ENCODE measurements at regions not wholly inside any gene's neighbourhood (a gene's known extent, or its start where the extent isn't known, plus 50 kb on each side); places are given as distances from the start of the nearest gene placed in this dataset.

DNA sequence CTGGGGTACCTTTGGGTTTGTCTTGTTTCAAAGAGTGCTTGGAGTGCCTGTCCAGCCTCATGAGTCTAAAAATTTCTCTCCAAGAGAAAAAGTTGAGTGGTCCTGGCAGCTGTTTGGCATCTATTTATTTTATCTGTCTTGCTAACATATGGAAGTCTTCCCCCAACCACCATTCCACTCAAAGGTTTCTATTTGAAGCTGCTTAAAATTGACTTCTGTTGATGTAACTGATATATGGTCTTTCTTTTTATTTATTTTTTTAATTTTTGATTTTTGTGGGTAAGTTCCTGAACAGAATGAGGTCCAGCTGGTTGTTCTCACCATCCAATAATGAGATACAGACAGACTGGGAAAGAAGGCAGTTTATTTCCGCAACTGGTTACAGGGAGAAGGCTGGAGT lies 178.7 kb upstream of the SGCD start:
- TF ChIP-seq, protein P1, sequence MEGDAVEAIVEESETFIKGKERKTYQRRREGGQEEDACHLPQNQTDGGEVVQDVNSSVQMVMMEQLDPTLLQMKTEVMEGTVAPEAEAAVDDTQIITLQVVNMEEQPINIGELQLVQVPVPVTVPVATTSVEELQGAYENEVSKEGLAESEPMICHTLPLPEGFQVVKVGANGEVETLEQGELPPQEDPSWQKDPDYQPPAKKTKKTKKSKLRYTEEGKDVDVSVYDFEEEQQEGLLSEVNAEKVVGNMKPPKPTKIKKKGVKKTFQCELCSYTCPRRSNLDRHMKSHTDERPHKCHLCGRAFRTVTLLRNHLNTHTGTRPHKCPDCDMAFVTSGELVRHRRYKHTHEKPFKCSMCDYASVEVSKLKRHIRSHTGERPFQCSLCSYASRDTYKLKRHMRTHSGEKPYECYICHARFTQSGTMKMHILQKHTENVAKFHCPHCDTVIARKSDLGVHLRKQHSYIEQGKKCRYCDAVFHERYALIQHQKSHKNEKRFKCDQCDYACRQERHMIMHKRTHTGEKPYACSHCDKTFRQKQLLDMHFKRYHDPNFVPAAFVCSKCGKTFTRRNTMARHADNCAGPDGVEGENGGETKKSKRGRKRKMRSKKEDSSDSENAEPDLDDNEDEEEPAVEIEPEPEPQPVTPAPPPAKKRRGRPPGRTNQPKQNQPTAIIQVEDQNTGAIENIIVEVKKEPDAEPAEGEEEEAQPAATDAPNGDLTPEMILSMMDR (IDR thresholded peaks at IDR 0.05), result no peak
- no peak for TF ChIP-seq POLR2AphosphoS5 (IDR thresholded peaks at IDR 0.05; ENCODE audit: low read depth, low read length)
- TF ChIP-seq SIN3A (IDR thresholded peaks at IDR 0.05; ENCODE audit: borderline replicate concordance, insufficient read depth, low read depth, low read length), result no peak
- TF ChIP-seq TCF7L2 (IDR thresholded peaks at IDR 0.05; ENCODE audit: low read depth, low read length), result no peak
- TF ChIP-seq, protein P2, sequence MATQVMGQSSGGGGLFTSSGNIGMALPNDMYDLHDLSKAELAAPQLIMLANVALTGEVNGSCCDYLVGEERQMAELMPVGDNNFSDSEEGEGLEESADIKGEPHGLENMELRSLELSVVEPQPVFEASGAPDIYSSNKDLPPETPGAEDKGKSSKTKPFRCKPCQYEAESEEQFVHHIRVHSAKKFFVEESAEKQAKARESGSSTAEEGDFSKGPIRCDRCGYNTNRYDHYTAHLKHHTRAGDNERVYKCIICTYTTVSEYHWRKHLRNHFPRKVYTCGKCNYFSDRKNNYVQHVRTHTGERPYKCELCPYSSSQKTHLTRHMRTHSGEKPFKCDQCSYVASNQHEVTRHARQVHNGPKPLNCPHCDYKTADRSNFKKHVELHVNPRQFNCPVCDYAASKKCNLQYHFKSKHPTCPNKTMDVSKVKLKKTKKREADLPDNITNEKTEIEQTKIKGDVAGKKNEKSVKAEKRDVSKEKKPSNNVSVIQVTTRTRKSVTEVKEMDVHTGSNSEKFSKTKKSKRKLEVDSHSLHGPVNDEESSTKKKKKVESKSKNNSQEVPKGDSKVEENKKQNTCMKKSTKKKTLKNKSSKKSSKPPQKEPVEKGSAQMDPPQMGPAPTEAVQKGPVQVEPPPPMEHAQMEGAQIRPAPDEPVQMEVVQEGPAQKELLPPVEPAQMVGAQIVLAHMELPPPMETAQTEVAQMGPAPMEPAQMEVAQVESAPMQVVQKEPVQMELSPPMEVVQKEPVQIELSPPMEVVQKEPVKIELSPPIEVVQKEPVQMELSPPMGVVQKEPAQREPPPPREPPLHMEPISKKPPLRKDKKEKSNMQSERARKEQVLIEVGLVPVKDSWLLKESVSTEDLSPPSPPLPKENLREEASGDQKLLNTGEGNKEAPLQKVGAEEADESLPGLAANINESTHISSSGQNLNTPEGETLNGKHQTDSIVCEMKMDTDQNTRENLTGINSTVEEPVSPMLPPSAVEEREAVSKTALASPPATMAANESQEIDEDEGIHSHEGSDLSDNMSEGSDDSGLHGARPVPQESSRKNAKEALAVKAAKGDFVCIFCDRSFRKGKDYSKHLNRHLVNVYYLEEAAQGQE (IDR thresholded peaks at IDR 0.05; ENCODE audit: insufficient read depth in 1 of 2, low read depth in 2 of 2, low read length in 1 of 2), result no peak
